Smooth muscle cell (in vitro differentiated cells): ENCODE measurements at regions not wholly inside any gene's neighbourhood (a gene's known extent, or its start where the extent isn't known, plus 50 kb on each side); places are given as distances from the start of the nearest gene placed in this dataset.

Experiments used
- DNase-seq: peaks from one replicate; lab custom pipeline; 2025; ENCODE audit not compliant: unreplicated experiment; lab: John Stamatoyannopoulos, UW
- H2AFZ ChIP-seq: fragments of 200-600 bp; sonication (generic); 2 replicates; pipeline ENCODE4 v1.6.0; 2016; ENCODE audit warnings: antibody characterized with exemption, low read depth, mild to moderate bottlenecking
- H3F3A ChIP-seq: fragments of 200-600 bp; sonication (generic); 2 replicates; pipeline ENCODE4 v1.6.0; 2017; ENCODE audit warnings: antibody characterized with exemption, low read depth
- H3K27ac ChIP-seq: fragments of 200-600 bp; sonication (generic); 2 replicates; pipeline ENCODE4 v1.5.1; 2016; ENCODE audit warnings: low read depth, mild to moderate bottlenecking
- H3K27me3 ChIP-seq: fragments of 200-600 bp; sonication (generic); 2 replicates; pipeline ENCODE4 v1.6.1; 2016; ENCODE audit warnings: low read depth, mild to moderate bottlenecking
- H3K36me3 ChIP-seq: fragments of 200-600 bp; sonication (generic); 2 replicates; pipeline ENCODE4 v1.5.1; 2016; ENCODE audit warnings: low read depth
- H3K4me1 ChIP-seq: fragments of 200-600 bp; sonication (generic); 2 replicates; pipeline ENCODE4 v1.5.1; 2016; ENCODE audit warnings: low read depth
- H3K4me2 ChIP-seq: fragments of 200-600 bp; sonication (generic); 2 replicates; pipeline ENCODE4 v1.6.0; 2016; ENCODE audit warnings: mild to moderate bottlenecking
- H3K4me3 ChIP-seq: fragments of 200-600 bp; sonication (generic); 2 replicates; pipeline ENCODE4 v1.5.1; 2016; ENCODE audit warnings: mild to moderate bottlenecking
- H3K79me2 ChIP-seq: fragments of 200-600 bp; sonication (generic); 2 replicates; pipeline ENCODE4 v1.6.0; 2016; ENCODE audit warnings: low read depth, mild to moderate bottlenecking
- H3K9ac ChIP-seq: fragments of 200-600 bp; sonication (generic); 2 replicates; pipeline ENCODE4 v1.6.0; 2016; ENCODE audit warnings: low read depth
- H3K9me3 ChIP-seq: fragments of 200-600 bp; sonication (generic); replicated peaks from 2 replicates; pipeline ENCODE4 v1.5.1; 2016; ENCODE audit warnings: low read depth
- H4K20me1 ChIP-seq: fragments of 200-600 bp; sonication (generic); 2 replicates; pipeline ENCODE4 v1.6.0; 2016; ENCODE audit warnings: low read depth
- CTCF ChIP-seq: fragments of 200-600 bp; sonication (generic); IDR thresholded peaks from 2 replicates; pipeline ENCODE4 v1.5.1; 2017; ENCODE audit warnings: borderline replicate concordance, mild to moderate bottlenecking, antibody characterized with exemption; ENCODE audit not compliant: insufficient read depth, poor library complexity, severe bottlenecking
- WGBS: methylation state at CpG from one replicate; pipeline ENCODE4 v1.1.7; 2016; ENCODE audit warnings: low lambda C conversion rate; 5-methylcytosine and 5-hydroxymethylcytosine counted together

- Histone ChIP-seq H3K9ac (no peak overlapping the region), H2AFZ (no peak overlapping the region), H3K27ac (no peak overlapping the region), H3F3A (no peaks in the 10 kb centered on the region), H3K36me3 (no peaks in the 10 kb centered on the region), H3K4me1 (no peaks in the 10 kb centered on the region), H3K27me3 (no peaks in the 10 kb centered on the region), H3K4me2 (no peak overlapping the region), H4K20me1 (no peaks in the 10 kb centered on the region), H3K9me3 (no peaks in the 10 kb centered on the region), H3K4me3 (no peak overlapping the region), H3K79me2 (no peaks in the 10 kb centered on the region)
- no peak for TF ChIP-seq CTCF
- WGBS: 94% methylated on average over 23 of the region's 23 CpGs
- DNase-seq: no peak
Measured at GRCh38 chr6:167575158-167575696, 250.3 kb downstream of the TTLL2 start.

GRCh38 chr6:167576050-167576741 is 250.5 kb upstream of the AFDN start:
- Histone ChIP-seq H3K4me1 (no peaks in the 10 kb centered on the region), H3K79me2 (no peaks in the 10 kb centered on the region), H3F3A (no peaks in the 10 kb centered on the region), H3K9ac (no peak overlapping the region), H4K20me1 (no peaks in the 10 kb centered on the region), H3K27ac (no peak overlapping the region), H2AFZ (no peak overlapping the region), H3K9me3 (no peaks in the 10 kb centered on the region), H3K4me3 (no peak overlapping the region), H3K4me2 (no peak overlapping the region), H3K27me3 (no peaks in the 10 kb centered on the region), H3K36me3 (no peaks in the 10 kb centered on the region)
- WGBS: 91% methylated on average over 23 of the region's 23 CpGs
- TF ChIP-seq CTCF: no peak
- no peak for DNase-seq

GRCh38 chr6:167576828-167577503 is 249.7 kb upstream of the AFDN start:
- H3K27me3 ChIP-seq: no peaks in the 10 kb centered on the region
- no peak overlapping the region for H3K4me2 ChIP-seq
- no peaks in the 10 kb centered on the region for H3K79me2 ChIP-seq
- TF ChIP-seq CTCF: no peak
- no peak overlapping the region for H3K4me3 ChIP-seq
- H3K36me3 ChIP-seq: no peaks in the 10 kb centered on the region
- no peak for DNase-seq
- H3K27ac ChIP-seq: no peak overlapping the region
- H3K4me1 ChIP-seq: no peaks in the 10 kb centered on the region
- no peak overlapping the region for H3K9ac ChIP-seq
- H3K9me3 ChIP-seq: no peaks in the 10 kb centered on the region
- 89% methylated on average over 20 of the region's 21 CpGs for WGBS
- no peak overlapping the region for H2AFZ ChIP-seq
- H3F3A ChIP-seq: no peaks in the 10 kb centered on the region
- no peaks in the 10 kb centered on the region for H4K20me1 ChIP-seq
